ENCODE measurements at regions not wholly inside any gene's neighbourhood (a gene's known extent, or its start where the extent isn't known, plus 50 kb on each side); places are given as distances from the start of the nearest gene placed in this dataset.

GRCh38 chr9:75707191-75707590, 183.3 kb upstream of the PCSK5 start:
- intact Hi-C loops (cut with micrococcal nuclease; ENCODE audit: unreplicated experiment) (no loop called here), in situ Hi-C loops (cut with HindIII; ENCODE audit: extremely low pct_ligation_motif_present, low pct_unique_long_range_greater_than_20kb) (no loop called here)
- TF ChIP-seq CHD4 (IDR thresholded peaks at IDR 0.05; ENCODE audit: borderline replicate concordance, low read length) (no peak), DMTF1 (CRISPR knock-in tag; IDR thresholded peaks at IDR 0.05) (no peak), NFATC3 (CRISPR knock-in tag; IDR thresholded peaks at IDR 0.05) (no peak), RFXANK (CRISPR knock-in tag; IDR thresholded peaks at IDR 0.05) (no peak), PHF20 (CRISPR knock-in tag; IDR thresholded peaks at IDR 0.05) (no peak), POLR2A (IDR thresholded peaks at IDR 0.05; ENCODE audit: insufficient read depth in 1 of 2, low read depth in 2 of 2, low read length in 2 of 2) (no peak), KLF16 (CRISPR knock-in tag; IDR thresholded peaks at IDR 0.05) (no peak), FOXC1 (CRISPR knock-in tag; IDR thresholded peaks at IDR 0.05; ENCODE audit: borderline replicate concordance) (no peak), NCOA5 (CRISPR knock-in tag; IDR thresholded peaks at IDR 0.05) (no peak), PAX8 (CRISPR knock-in tag; IDR thresholded peaks at IDR 0.05; ENCODE audit: borderline replicate concordance) (no peak), SMARCC2 (IDR thresholded peaks at IDR 0.05) (no peak), ZNF432 (CRISPR knock-in tag; IDR thresholded peaks at IDR 0.05; ENCODE audit: borderline replicate concordance) (no peak), RAD21 (CRISPR knock-in tag; IDR thresholded peaks at IDR 0.05) (no peak), PRPF4 (IDR thresholded peaks at IDR 0.05; ENCODE audit: low read depth, low read length, poor library complexity, severe bottlenecking) (no peak), ELK4 (CRISPR knock-in tag; IDR thresholded peaks at IDR 0.05; ENCODE audit: borderline replicate concordance) (no peak), GPBP1L1 (CRISPR knock-in tag; IDR thresholded peaks at IDR 0.05) (no peak), RBM22 (optimal IDR thresholded peaks at IDR 0.05; ENCODE audit: low read length) (no peak), ZNF557 (CRISPR knock-in tag; IDR thresholded peaks at IDR 0.05) (no peak), FOXJ3 (CRISPR knock-in tag; IDR thresholded peaks at IDR 0.05; ENCODE audit: borderline replicate concordance) (no peak)
- Histone ChIP-seq H3K4me1 (ENCODE audit: insufficient read depth, low read length) (no peaks in the 10 kb centered on the region), H3K9ac (ENCODE audit: insufficient read depth, low read depth, low read length) (no peak overlapping the region), H3K36me3 (replicated peaks in 1 of 2; ENCODE audit: control insufficient read depth in 1 of 2, insufficient read depth in 2 of 2, low read length in 2 of 2) (no peaks in the 10 kb centered on the region), H3K79me2 (ENCODE audit: insufficient read depth, low read length) (no peaks in the 10 kb centered on the region), H3K4me3 (replicated peaks in 1 of 3; ENCODE audit: insufficient read depth in 1 of 3, low read depth in 2 of 3, low read length in 3 of 3) (no peak overlapping the region), H3K9me3 (ENCODE audit: low read length) (no peaks in the 10 kb centered on the region), H3K4me2 (ENCODE audit: low read depth, low read length) (no peak overlapping the region), H4K20me1 (ENCODE audit: insufficient read depth, low read length) (no peaks in the 10 kb centered on the region), H3K27ac (ENCODE audit: extremely low read length, insufficient read depth, low read length) (no peak overlapping the region), H3K27me3 (ENCODE audit: control insufficient read depth in 1 of 2, insufficient read depth in 2 of 2, low read length in 2 of 2) (no peaks in the 10 kb centered on the region), H2AFZ (ENCODE audit: low read length) (no peak overlapping the region)
- ChIA-PET CTCF (ENCODE audit: low intra/inter-chr PET ratio, low total read pairs) (no interaction called here), POLR2A (no interaction called here)
- no peak for ATAC-seq
- no peak for DNase-seq (ENCODE audit: low spot score)
- 70% methylated on average over 2 of the region's 2 CpGs for WGBS (ENCODE audit: low lambda C conversion rate)
- no TSS peak for BruUV-seq (replicated peaks)
- no peak for FAIRE-seq
